Muscle layer of colon (tissue), 2 donors: ENCODE measurements at regions not wholly inside any gene's neighbourhood (a gene's known extent, or its start where the extent isn't known, plus 50 kb on each side); places are given as distances from the start of the nearest gene placed in this dataset.

Source experiments
- H3K27ac ChIP-seq: one replicate; pipeline ENCODE4 v1.7.0; 2013; ENCODE audit warnings: low read depth, mild to moderate bottlenecking, low read length, moderate library complexity
- H3K27me3 ChIP-seq, 2 donors: one replicate each; pipeline ENCODE4 v1.7.0; 2013; ENCODE audit warnings: low read length in 2 of 2, mild to moderate bottlenecking in 2 of 2; ENCODE audit not compliant: insufficient read depth in 2 of 2, control insufficient read depth in 1 of 2
- H3K36me3 ChIP-seq: one replicate; pipeline ENCODE4 v1.7.0; 2013; ENCODE audit warnings: mild to moderate bottlenecking, low read length; ENCODE audit not compliant: insufficient read depth
- H3K4me1 ChIP-seq: one replicate; pipeline ENCODE4 v1.7.0; 2013; ENCODE audit warnings: mild to moderate bottlenecking, low read length; ENCODE audit not compliant: insufficient read depth
- H3K4me3 ChIP-seq, 2 donors: one replicate each; pipeline ENCODE4 v1.7.0; 2013; ENCODE audit warnings: low read length in 2 of 2, low read depth in 1 of 2, mild to moderate bottlenecking in 1 of 2, moderate library complexity in 1 of 2
- H3K9ac ChIP-seq: one replicate; pipeline ENCODE4 v1.7.0; 2013; ENCODE audit warnings: low read length
- H3K9me3 ChIP-seq: one replicate; pipeline ENCODE4 v1.7.0; 2013; ENCODE audit warnings: mild to moderate bottlenecking, low read length
- donor health status: abdominal sarcoma.
- donor health status: Adenocarcinoma of cecum.

DNA sequence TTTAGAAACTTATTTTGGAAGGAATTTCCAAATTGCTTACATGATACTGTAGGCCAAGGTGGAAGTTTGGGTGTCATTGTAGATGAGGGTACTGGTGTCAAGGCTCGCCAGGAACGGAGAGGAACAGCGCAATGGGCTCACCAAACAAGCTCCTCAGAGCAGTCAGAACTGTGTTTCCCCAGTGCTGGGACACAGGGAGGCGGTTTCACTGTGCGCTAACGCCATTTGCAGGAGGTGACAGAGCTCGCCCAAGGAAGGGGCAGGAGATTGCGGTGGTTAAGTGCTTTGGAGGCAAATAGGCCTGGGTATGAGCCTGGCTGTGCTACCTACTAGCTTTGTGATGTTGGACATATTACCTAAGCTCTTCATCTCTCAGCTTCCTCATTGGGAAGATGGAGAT is 57.3 kb downstream of the HHEX start:
- Histone ChIP-seq H3K27ac (no peak overlapping the region), H3K9me3 (no peaks in the 10 kb centered on the region), H3K4me1 (no peaks in the 10 kb centered on the region), H3K9ac (no peak overlapping the region), H3K4me3 (no peak overlapping the region), H3K36me3 (no peaks in the 10 kb centered on the region), H3K27me3 (no peaks in the 10 kb centered on the region)

DNA sequence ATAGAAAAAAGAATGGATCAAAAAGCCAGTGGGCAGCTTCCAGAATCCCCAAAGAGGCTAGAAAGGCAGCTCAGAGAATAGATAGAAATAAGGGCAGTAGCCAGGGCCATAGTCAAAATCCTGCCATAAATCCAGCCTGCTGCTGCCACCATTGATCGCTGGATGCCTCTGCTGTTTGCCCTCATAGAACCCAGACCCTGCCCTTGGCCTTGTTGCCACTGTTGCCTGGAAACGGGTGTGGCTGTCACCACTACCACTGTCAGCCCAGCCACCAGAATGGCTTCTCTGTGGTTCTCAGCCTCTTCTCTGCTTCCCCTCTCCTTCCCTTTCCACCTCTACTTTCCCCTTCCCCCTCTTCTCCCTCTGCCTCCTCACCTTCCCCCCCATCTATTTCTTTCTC is 57.8 kb downstream of the HHEX start:
- no peak overlapping the region for H3K4me3 ChIP-seq

DNA sequence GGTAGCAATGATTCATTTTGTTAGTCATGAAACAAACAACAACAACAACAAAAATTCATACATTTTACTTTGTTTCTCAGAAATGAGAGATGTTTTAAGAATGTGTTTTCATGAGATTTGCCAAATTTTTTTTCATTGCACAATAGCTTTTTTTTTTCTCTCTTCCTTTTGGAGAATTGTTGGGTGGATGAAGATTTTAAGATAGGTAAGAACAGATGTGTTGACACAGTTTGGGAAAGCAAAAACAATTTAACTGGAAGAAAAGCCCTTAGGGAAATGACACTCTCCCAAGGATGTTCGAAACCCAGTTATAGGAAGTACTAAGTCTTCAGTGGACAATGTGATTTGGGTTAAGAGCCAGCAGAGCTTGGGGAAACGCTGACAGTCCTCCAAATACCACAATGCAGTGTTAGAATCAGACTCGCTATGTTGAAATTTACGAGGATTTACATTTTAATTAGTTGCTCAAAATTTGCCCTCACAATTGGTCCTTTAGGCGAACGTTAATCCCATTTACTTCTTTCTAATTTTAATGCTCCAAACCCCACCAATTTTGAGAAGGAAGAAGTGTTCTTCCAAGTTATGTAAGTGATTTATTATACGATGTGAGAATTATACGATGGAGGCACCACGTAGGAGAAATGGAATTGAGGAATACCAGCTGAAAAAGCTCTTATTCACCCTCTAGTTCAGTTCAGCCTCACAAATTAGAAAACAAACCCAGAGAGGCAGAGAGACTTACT is 61.2 kb downstream of the HHEX start:
- no peak overlapping the region for H3K4me3 ChIP-seq
- H3K27me3 ChIP-seq, result no peaks in the 10 kb centered on the region
- no peaks in the 10 kb centered on the region for H3K9me3 ChIP-seq
- no peaks in the 10 kb centered on the region for H3K4me1 ChIP-seq
- H3K36me3 ChIP-seq, result no peaks in the 10 kb centered on the region
- H3K27ac ChIP-seq, result no peak overlapping the region
- H3K9ac ChIP-seq, result no peak overlapping the region

More for the DNA sequence above, 57.8 kb downstream of the HHEX start:
- no peak overlapping the region for H3K9ac ChIP-seq
- H3K27ac ChIP-seq, result no peak overlapping the region
- no peaks in the 10 kb centered on the region for H3K27me3 ChIP-seq
- no peaks in the 10 kb centered on the region for H3K9me3 ChIP-seq
- H3K4me1 ChIP-seq, result no peaks in the 10 kb centered on the region
- H3K36me3 ChIP-seq, result no peaks in the 10 kb centered on the region

DNA sequence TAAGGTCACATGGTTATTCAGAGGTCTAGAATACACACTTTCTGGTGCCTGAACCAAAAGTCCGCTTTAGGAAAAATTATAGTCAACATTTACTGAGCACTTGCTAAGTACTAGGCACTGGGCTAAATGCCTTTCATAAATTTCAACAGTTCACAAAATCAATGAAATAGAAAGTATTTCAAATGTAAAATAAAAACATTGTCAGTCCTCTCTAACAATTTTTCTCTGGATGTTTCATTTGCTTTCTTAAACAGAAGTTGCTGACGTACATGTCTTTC is 61.7 kb downstream of the HHEX start:
- no peaks in the 10 kb centered on the region for H3K27me3 ChIP-seq
- H3K9ac ChIP-seq, result no peak overlapping the region
- H3K4me3 ChIP-seq, result no peak overlapping the region
- no peaks in the 10 kb centered on the region for H3K36me3 ChIP-seq
- H3K9me3 ChIP-seq, result no peaks in the 10 kb centered on the region
- no peak overlapping the region for H3K27ac ChIP-seq
- H3K4me1 ChIP-seq, result peaks cover 2% of the 10 kb centered on the region

DNA sequence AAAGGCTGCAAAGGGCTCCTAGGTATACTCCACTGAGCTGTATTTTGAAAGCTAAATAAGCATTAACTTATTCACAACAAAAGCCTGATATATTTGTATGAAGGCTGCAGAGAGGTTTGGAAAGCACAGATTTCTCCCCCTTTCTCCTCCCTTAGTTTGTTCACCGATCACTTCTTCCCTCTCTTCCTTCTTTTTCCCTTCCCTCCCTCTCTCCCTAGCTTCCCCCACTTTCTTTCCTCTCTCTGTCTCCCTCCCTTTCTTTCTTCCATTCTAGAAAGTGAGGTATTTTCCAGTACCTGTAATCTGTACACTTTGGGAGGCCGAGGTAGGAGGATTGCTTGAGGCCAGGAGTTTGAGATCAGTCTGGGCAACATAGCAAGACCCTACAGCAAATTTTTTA is 62.1 kb downstream of the HHEX start:
- H3K36me3 ChIP-seq, result no peaks in the 10 kb centered on the region
- H3K27ac ChIP-seq, result no peak overlapping the region
- peaks cover 6% of the 10 kb centered on the region for H3K4me1 ChIP-seq
- no peaks in the 10 kb centered on the region for H3K9me3 ChIP-seq
- H3K4me3 ChIP-seq, result no peak overlapping the region
- H3K27me3 ChIP-seq, result no peaks in the 10 kb centered on the region
- H3K9ac ChIP-seq, result no peak overlapping the region

DNA sequence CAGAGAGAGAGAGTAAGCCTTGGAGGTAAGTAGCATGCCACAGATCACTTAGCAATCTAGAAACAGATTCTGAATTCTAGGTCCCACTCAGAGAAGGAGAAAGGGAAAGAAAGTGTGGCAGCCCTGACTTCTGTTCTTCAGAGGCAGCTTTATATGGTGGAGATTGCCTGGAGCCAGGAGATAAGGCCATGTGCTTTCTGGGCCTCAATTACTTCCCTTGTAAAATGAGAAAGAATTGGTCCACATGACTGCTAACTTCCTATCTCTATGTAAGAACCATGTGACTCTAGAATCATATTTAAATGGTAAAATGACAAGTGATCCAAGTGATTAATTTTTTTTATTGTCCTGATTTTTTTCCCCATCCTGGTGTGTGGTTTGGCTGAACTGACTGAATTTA is 64.1 kb downstream of the HHEX start:
- H3K4me1 ChIP-seq, result peaks cover 20% of the 10 kb centered on the region
- no peaks in the 10 kb centered on the region for H3K27me3 ChIP-seq
- no peaks in the 10 kb centered on the region for H3K36me3 ChIP-seq
- H3K4me3 ChIP-seq, result no peak overlapping the region
- H3K27ac ChIP-seq, result no peak overlapping the region
- H3K9me3 ChIP-seq, result no peaks in the 10 kb centered on the region
- no peak overlapping the region for H3K9ac ChIP-seq

DNA sequence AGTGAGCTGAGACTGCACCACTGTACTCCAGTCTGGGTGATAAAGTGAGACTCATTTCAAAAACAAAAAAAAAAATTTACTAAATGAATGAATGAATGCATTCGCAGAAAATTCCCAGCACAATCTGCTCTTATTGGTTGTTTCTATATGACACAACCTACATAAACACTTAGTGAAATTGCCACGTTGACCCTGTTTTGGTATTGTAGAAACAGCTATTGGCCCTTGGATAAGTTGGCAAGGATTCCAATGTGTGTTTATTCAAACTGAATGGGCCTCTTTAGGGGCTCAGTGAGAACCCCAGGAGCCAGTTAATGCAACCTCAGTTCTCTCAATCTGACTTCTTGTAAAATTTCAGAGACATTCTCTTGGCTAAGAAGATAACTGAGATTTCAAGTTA is 66.0 kb downstream of the HHEX start:
- no peaks in the 10 kb centered on the region for H3K36me3 ChIP-seq
- H3K9me3 ChIP-seq, result no peaks in the 10 kb centered on the region
- H3K9ac ChIP-seq, result no peak overlapping the region
- H3K4me3 ChIP-seq, result no peak overlapping the region
- no peak overlapping the region for H3K27ac ChIP-seq
- H3K27me3 ChIP-seq, result no peaks in the 10 kb centered on the region
- peaks cover 26% of the 10 kb centered on the region for H3K4me1 ChIP-seq

DNA sequence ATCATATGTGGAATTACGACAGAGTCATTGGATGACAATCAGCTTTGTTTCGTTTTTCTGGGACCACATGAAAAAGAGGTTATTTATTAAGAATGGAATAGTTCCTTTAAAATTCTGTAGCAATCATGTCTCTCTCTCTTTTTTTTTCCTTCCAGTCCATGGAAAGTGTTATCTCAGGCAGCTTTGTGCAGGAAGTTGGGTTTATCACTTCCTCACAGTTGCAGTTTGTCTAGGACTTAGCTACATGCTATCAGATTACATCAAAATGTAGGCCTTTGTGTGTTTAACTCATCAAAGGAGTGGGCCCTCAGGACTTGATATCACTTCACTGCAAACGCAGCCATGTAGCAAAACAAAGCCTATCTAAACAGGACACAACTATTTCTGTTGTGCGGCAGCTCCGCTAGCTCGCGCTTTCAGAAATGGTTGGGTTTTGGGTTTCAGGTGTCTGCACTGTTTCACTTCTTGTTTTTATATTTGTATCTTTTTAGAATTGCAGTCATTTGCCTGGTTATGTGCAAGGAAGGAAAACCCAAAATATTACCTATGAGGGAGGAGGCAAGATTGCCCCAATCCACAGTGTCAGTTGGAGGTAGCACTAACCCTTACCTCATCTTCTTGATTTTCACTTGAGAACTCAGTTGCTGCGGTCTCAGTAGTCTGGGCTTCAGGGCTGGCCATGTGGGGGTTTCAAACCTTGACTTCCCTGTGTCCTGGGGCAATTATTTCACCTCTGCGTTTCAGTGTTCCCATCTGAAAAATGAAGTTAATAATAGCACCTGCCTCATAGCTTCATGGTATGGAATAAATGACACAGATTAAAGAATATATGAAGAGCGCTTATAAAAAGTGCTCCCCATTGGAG is 66.7 kb downstream of the HHEX start:
- H3K4me1 ChIP-seq, result peaks cover 28% of the 10 kb centered on the region
- H3K4me3 ChIP-seq, result peak overlapping the region in 1 of 2 donors; percentile 6

DNA sequence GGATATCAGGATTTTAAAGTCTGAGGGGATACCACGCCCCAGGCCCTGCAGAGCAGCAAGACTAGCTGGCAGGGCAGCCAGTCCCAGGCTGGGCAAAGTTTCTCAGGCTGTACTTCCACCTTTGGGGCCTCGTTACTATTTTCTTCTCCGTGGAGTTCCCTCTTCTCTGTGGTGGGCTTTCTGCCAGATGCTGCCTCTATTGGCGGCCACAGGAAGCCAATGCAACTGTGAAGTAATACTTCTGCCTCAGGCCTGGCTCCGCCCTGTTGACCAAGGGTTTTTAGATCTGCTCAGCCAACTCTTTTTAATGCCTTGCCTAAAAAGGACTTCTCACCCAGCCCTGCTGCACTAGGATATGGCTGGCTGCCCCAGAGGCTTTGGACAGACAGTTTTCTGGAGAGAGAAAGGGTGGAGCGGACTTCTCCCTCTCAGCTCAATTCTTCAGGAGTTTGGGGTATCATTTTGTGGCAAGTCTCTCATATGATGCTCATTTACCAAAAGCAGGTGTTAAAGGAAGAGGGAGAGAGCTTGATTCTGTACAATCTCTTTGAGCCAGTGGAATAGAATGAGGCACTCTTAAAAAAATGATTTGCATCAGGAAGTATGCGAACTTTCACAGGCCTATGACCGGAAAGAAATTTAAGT is 67.4 kb downstream of the HHEX start:
- Histone ChIP-seq H3K4me1 (peaks cover 34% of the 10 kb centered on the region), H3K9ac (peak overlapping the region; percentile 24), H3K27me3 (no peaks in the 10 kb centered on the region), H3K27ac (peak overlapping the region; percentile 90), H3K36me3 (no peaks in the 10 kb centered on the region), H3K4me3 (peak overlapping the region in 1 of 2 donors; percentile 6), H3K9me3 (no peaks in the 10 kb centered on the region)

More for the DNA sequence above, 66.7 kb downstream of the HHEX start:
- Histone ChIP-seq H3K36me3 (no peaks in the 10 kb centered on the region), H3K9ac (no peak overlapping the region), H3K27me3 (no peaks in the 10 kb centered on the region), H3K27ac (peak overlapping the region; percentile 90), H3K9me3 (no peaks in the 10 kb centered on the region)

DNA sequence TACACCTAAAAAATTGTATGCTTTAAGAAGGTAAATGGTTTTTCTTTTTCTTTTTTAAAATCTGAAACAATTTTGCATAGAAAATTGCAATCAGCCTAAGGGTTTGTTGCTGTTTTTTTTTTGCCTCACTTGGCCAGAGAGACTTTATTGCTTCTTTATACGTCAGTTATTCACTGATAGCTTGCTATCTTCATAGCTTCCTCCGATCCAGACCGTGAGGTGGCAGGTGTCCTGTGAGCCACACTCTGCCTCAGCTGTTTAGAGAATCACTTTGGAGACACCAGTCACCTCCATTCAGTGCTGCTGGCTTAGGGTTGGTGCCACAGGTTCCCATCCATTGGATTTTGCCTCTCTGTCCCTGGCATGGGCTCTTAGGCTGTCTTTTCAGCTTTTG is 68.0 kb downstream of the HHEX start:
- Histone ChIP-seq H3K9ac (peak overlapping the region; percentile 24), H3K27me3 (no peaks in the 10 kb centered on the region), H3K27ac (peak overlapping the region; percentile 90), H3K36me3 (no peaks in the 10 kb centered on the region), H3K4me1 (peaks cover 34% of the 10 kb centered on the region), H3K9me3 (no peaks in the 10 kb centered on the region), H3K4me3 (no peak overlapping the region)

DNA sequence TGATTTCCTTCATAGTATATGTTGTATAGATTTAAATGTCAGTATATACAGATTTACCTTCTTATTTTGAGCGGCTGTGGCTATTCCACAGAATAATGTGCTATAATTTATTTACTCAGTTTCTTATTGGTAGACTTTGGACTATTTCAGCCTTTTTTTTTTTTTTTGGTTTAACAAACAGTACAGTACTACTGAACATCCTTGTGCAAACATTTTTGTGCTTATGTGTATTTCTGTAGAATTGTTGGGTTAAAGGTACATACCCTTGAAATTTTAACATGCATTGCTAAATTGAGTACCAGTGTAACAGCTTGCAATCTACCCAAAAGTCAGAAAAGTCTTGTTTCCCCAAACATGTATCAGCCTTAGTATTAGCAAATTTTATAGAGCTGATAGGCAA is 68.8 kb downstream of the HHEX start:
- H3K9me3 ChIP-seq, result no peaks in the 10 kb centered on the region
- no peaks in the 10 kb centered on the region for H3K36me3 ChIP-seq
- no peak overlapping the region for H3K4me3 ChIP-seq
- H3K27me3 ChIP-seq, result no peaks in the 10 kb centered on the region
- H3K4me1 ChIP-seq, result peaks cover 34% of the 10 kb centered on the region
- peak overlapping the region; percentile 90 for H3K27ac ChIP-seq
- H3K9ac ChIP-seq, result no peak overlapping the region
